ENCODE measurements at regions not wholly inside any gene's neighbourhood (a gene's known extent, or its start where the extent isn't known, plus 50 kb on each side); places are given as distances from the start of the nearest gene placed in this dataset.

- Histone ChIP-seq H3K4me1 (ENCODE audit: low read depth) (no peaks in the 10 kb centered on the region), H3K9me3 (no peaks in the 10 kb centered on the region), H3K4me3 (no peak overlapping the region), H3K36me3 (ENCODE audit: low read depth) (no peaks in the 10 kb centered on the region)
- DNase-seq (no peak), ATAC-seq (no peak)
- intact Hi-C loops (cut with DNase I, micrococcal nuclease) = no loop called here
- no peak for TF ChIP-seq CTCF (IDR thresholded peaks at IDR 0.05)
These were observed 537.1 kb upstream of the POM121L12 start for GRCh38 chr7:52498366-52498765.

GRCh38 chr7:52486267-52486666, 549.2 kb upstream of the POM121L12 start:
- Histone ChIP-seq H3K36me3 (ENCODE audit: low read depth) (no peaks in the 10 kb centered on the region), H3K4me3 (no peak overlapping the region), H3K4me1 (ENCODE audit: low read depth) (no peaks in the 10 kb centered on the region), H3K9me3 (no peaks in the 10 kb centered on the region)
- DNase-seq (no peak), ATAC-seq (no peak)
- TF ChIP-seq CTCF (IDR thresholded peaks at IDR 0.05) = no peak
- intact Hi-C loops (cut with DNase I, micrococcal nuclease) = no loop called here

- no peak for DNase-seq
- intact Hi-C loops (cut with DNase I, micrococcal nuclease) = no loop called here
- no peaks in the 10 kb centered on the region for H3K4me1 ChIP-seq (ENCODE audit: low read depth)
- H3K9me3 ChIP-seq = no peaks in the 10 kb centered on the region
- ATAC-seq = no peak
- no peak overlapping the region for H3K4me3 ChIP-seq
- no peak for TF ChIP-seq CTCF (IDR thresholded peaks at IDR 0.05)
- H3K36me3 ChIP-seq (ENCODE audit: low read depth) = no peaks in the 10 kb centered on the region
These were observed 553.4 kb upstream of the POM121L12 start for GRCh38 chr7:52482076-52482475.

GRCh38 chr7:52481571-52481970, 553.9 kb upstream of the POM121L12 start:
- Histone ChIP-seq H3K36me3 (ENCODE audit: low read depth) (no peaks in the 10 kb centered on the region), H3K4me3 (no peak overlapping the region), H3K9me3 (no peaks in the 10 kb centered on the region), H3K4me1 (ENCODE audit: low read depth) (no peaks in the 10 kb centered on the region)
- DNase-seq = no peak
- intact Hi-C loops (cut with DNase I, micrococcal nuclease) = no loop called here
- TF ChIP-seq CTCF (IDR thresholded peaks at IDR 0.05) = no peak
- ATAC-seq = no peak

GRCh38 chr7:52479990-52480389, 555.4 kb upstream of the POM121L12 start:
- intact Hi-C loops (cut with DNase I, micrococcal nuclease) = no loop called here
- no peak for TF ChIP-seq CTCF (IDR thresholded peaks at IDR 0.05)

GRCh38 chr7:52475001-52475582, 560.3 kb upstream of the POM121L12 start:
- no peak for DNase-seq
- H3K36me3 ChIP-seq (ENCODE audit: low read depth) = no peaks in the 10 kb centered on the region

More at GRCh38 chr7:52479990-52480389, 555.4 kb upstream of the POM121L12 start:
- Histone ChIP-seq H3K9me3 (no peaks in the 10 kb centered on the region), H3K36me3 (ENCODE audit: low read depth) (no peaks in the 10 kb centered on the region), H3K4me3 (no peak overlapping the region), H3K4me1 (ENCODE audit: low read depth) (no peaks in the 10 kb centered on the region)
- ATAC-seq (no peak), DNase-seq (no peak)

More at GRCh38 chr7:52475001-52475582, 560.3 kb upstream of the POM121L12 start:
- no peak for TF ChIP-seq CTCF (IDR thresholded peaks at IDR 0.05)
- no peaks in the 10 kb centered on the region for H3K4me1 ChIP-seq (ENCODE audit: low read depth)
- no peak overlapping the region for H3K4me3 ChIP-seq
- no peak for ATAC-seq
- no peaks in the 10 kb centered on the region for H3K9me3 ChIP-seq
- intact Hi-C loops (cut with DNase I, micrococcal nuclease) = no loop called here
